ENCODE measurements at regions not wholly inside any gene's neighbourhood (a gene's known extent, or its start where the extent isn't known, plus 50 kb on each side); places are given as distances from the start of the nearest gene placed in this dataset.

GRCh38 chr6:12230523-12230922 lies 59.6 kb upstream of the EDN1 start:
- TF ChIP-seq, protein P1, sequence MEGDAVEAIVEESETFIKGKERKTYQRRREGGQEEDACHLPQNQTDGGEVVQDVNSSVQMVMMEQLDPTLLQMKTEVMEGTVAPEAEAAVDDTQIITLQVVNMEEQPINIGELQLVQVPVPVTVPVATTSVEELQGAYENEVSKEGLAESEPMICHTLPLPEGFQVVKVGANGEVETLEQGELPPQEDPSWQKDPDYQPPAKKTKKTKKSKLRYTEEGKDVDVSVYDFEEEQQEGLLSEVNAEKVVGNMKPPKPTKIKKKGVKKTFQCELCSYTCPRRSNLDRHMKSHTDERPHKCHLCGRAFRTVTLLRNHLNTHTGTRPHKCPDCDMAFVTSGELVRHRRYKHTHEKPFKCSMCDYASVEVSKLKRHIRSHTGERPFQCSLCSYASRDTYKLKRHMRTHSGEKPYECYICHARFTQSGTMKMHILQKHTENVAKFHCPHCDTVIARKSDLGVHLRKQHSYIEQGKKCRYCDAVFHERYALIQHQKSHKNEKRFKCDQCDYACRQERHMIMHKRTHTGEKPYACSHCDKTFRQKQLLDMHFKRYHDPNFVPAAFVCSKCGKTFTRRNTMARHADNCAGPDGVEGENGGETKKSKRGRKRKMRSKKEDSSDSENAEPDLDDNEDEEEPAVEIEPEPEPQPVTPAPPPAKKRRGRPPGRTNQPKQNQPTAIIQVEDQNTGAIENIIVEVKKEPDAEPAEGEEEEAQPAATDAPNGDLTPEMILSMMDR (IDR thresholded peaks at IDR 0.05; ENCODE audit: low read depth, low read length, missing control alignments), result no peak
- no peak overlapping the region for H3K4me3 ChIP-seq (ENCODE audit: low read depth, low read length)
- no peak for DNase-seq (ENCODE audit: low read depth)

DNA sequence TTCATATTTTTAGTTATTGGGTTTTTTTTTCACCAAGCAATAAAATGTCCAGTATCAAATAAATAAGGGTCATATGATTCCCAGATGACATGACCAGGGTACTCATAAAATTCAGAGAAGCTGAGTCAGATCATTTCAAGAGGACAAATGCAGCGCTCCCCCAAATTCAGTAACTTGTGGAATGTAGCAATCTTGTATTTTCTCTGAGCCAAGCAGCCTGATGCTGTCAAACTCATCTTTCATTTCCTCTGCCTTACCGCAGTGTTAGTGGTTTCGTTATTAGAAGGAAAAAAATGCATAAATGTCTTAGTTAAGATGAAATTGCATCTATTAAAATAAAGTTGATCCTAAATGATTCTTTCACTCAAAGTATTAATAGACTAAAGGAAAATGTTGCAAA lies 57.8 kb upstream of the EDN1 start:
- TF ChIP-seq, protein P1 (IDR thresholded peaks at IDR 0.05; ENCODE audit: low read depth, low read length, missing control alignments), result no peak
- no peak overlapping the region for H3K4me3 ChIP-seq (ENCODE audit: low read depth, low read length)
- DNase-seq (ENCODE audit: low read depth), result peak; percentile 18

GRCh38 chr6:12232821-12233220 lies 57.3 kb upstream of the EDN1 start:
- no peak overlapping the region for H3K4me3 ChIP-seq (ENCODE audit: low read depth, low read length)
- TF ChIP-seq, protein P1 (IDR thresholded peaks at IDR 0.05; ENCODE audit: low read depth, low read length, missing control alignments), result no peak

GRCh38 chr6:12233693-12234571 lies 56.2 kb upstream of the EDN1 start:
- TF ChIP-seq, protein P1 (IDR thresholded peaks at IDR 0.05; ENCODE audit: low read depth, low read length, missing control alignments), result peak; percentile 48
- DNase-seq (ENCODE audit: low read depth), result peak; percentile 59

More at GRCh38 chr6:12232821-12233220, 57.3 kb upstream of the EDN1 start:
- no peak for DNase-seq (ENCODE audit: low read depth)

GRCh38 chr6:12235341-12235740 lies 54.8 kb upstream of the EDN1 start:
- DNase-seq (ENCODE audit: low read depth), result no peak
- no peak overlapping the region for H3K4me3 ChIP-seq (ENCODE audit: low read depth, low read length)
- TF ChIP-seq, protein P1 (IDR thresholded peaks at IDR 0.05; ENCODE audit: low read depth, low read length, missing control alignments), result no peak

More at GRCh38 chr6:12233693-12234571, 56.2 kb upstream of the EDN1 start:
- no peak overlapping the region for H3K4me3 ChIP-seq (ENCODE audit: low read depth, low read length)

GRCh38 chr6:12238219-12238618 lies 51.9 kb upstream of the EDN1 start:
- no peak overlapping the region for H3K4me3 ChIP-seq (ENCODE audit: low read depth, low read length)
- TF ChIP-seq, protein P1 (IDR thresholded peaks at IDR 0.05; ENCODE audit: low read depth, low read length, missing control alignments), result no peak
- peak; percentile 16 for DNase-seq (ENCODE audit: low read depth)
